ENCODE measurements at regions not wholly inside any gene's neighbourhood (a gene's known extent, or its start where the extent isn't known, plus 50 kb on each side); places are given as distances from the start of the nearest gene placed in this dataset.
A peak's percentile ranks its signal among the peaks of the same experiment; 100 is the strongest.

DNA sequence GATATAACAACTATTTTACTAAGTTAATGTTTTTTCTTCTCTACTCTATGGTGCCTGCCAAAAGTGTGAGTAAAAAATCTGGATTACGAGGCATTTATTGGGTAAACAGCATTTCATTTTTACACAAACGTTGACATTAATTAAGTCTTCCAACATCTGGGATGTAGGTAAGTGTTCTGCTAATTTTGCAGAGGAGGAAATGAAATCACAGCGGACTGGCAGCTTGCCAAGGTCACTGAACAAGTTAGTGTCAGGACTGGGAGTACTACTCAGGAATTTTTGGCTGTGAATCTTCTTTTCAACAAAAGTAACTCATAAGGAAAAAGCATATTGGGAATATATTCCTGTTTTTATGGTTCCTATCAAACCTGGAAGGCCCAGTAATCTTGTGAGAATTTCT lies 612.1 kb upstream of the FZD8 start:
- intact Hi-C loops (cut with DNase I; ENCODE audit: low total_unique reads) = no loop called here
- no peaks in the 10 kb centered on the region for H3K9me3 ChIP-seq
- H3K27ac ChIP-seq = no peak overlapping the region
- no peak overlapping the region for H3K4me3 ChIP-seq
- peak; percentile 41 to 49 for DNase-seq
- TF ChIP-seq EP300 (IDR thresholded peaks at IDR 0.05) (no peak), POLR2A (IDR thresholded peaks at IDR 0.05) (no peak), CTCF (IDR thresholded peaks at IDR 0.05) (no peak), POLR2AphosphoS5 (IDR thresholded peaks at IDR 0.05) (no peak)
- no peaks in the 10 kb centered on the region for H3K36me3 ChIP-seq
- no peaks in the 10 kb centered on the region for H3K27me3 ChIP-seq
- 37 to 52% (median 49%) methylated on average over 3 of the region's 3 CpGs for WGBS, 5 donors
- no peaks in the 10 kb centered on the region for H3K4me1 ChIP-seq

DNA sequence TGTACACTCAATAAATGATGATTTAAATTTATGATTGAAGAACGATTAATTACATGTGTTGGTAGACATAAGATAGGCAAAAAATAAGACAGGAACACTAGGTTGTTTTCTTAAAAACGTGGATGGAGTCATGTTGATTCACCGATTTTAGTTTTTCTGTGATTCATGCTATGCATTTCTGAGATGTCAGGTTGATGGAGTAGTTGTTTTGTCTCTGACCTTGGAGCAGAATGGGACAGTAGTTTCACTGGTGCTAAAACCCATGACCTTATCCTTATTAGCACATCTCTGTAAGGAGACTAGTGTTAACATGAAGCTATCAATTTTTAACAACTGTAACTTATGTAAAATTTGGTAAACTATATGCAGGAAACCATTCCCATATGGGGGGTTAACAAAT lies 611.6 kb upstream of the FZD8 start:
- H3K27ac ChIP-seq = no peak overlapping the region
- H3K36me3 ChIP-seq = no peaks in the 10 kb centered on the region
- intact Hi-C loops (cut with DNase I; ENCODE audit: low total_unique reads) = no loop called here
- DNase-seq = no peak
- no peak for TF ChIP-seq POLR2AphosphoS5 (IDR thresholded peaks at IDR 0.05)
- no peak for TF ChIP-seq CTCF (IDR thresholded peaks at IDR 0.05)
- no peak for TF ChIP-seq EP300 (IDR thresholded peaks at IDR 0.05)
- no peak for TF ChIP-seq POLR2A (IDR thresholded peaks at IDR 0.05)
- WGBS, 5 donors = 72 to 80% (median 77%) methylated on average over 3 of the region's 3 CpGs
- H3K4me3 ChIP-seq = no peak overlapping the region
- H3K9me3 ChIP-seq = no peaks in the 10 kb centered on the region
- H3K4me1 ChIP-seq = no peaks in the 10 kb centered on the region
- no peaks in the 10 kb centered on the region for H3K27me3 ChIP-seq

DNA sequence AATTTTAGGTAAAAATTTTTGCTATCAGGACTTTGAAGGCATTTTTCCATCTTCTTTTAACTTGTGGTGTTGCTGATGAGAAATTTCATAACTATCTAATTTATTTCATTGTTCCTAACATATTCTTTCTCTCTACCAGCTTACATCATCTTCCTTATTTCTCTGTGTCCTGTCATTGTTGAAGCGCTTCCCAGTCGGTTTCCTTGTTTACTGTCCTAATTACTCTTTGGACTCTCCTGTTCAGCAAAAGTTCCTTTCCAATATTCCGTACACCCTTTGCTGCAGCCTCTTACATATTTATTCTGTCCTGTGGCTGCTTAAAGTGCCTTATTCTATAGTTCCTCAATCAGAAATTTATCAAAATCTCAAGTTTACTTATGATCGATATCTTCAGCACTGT lies 609.0 kb upstream of the FZD8 start:
- TF ChIP-seq POLR2AphosphoS5 (IDR thresholded peaks at IDR 0.05) (no peak), EP300 (IDR thresholded peaks at IDR 0.05) (no peak), CTCF (IDR thresholded peaks at IDR 0.05) (no peak), POLR2A (IDR thresholded peaks at IDR 0.05) (no peak)
- no peak overlapping the region for H3K27ac ChIP-seq
- no peaks in the 10 kb centered on the region for H3K4me1 ChIP-seq
- no peaks in the 10 kb centered on the region for H3K36me3 ChIP-seq
- intact Hi-C loops (cut with DNase I; ENCODE audit: low total_unique reads) = no loop called here
- H3K4me3 ChIP-seq = no peak overlapping the region
- DNase-seq = no peak
- 42 to 64% (median 52%) methylated on average over 4 of the region's 4 CpGs for WGBS, 5 donors
- no peaks in the 10 kb centered on the region for H3K9me3 ChIP-seq
- H3K27me3 ChIP-seq = no peaks in the 10 kb centered on the region

DNA sequence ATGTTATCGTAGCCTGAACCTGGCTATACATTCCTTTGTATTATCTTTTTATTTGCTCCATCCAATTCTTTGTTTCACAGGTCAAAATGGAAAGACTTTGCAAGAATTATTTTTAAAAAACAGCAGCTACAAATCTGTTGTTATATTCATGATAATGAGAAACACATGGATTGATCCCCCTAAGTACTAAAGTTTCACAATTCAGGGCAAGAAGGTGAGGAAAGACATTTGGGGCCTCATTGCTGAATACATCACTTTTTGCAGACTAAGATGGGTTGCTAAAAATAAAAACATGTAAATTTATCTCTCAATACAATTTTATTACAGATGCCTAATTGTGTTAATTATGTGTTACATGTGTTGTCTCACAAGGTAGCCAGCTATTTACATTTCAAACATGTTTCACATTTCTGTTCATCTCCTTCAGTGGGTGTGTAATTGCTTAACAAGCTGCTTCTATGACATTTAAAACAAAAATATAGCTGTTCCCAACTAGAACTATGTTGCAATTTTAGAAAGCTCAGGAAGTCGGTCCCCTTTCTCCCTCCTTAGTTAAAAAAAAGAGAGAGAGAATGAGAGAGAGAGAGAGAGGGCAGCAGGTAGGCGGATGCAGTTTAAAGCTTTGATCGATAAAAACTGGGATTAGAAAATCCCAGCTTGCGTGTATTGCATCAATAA lies 606.3 kb upstream of the FZD8 start:
- DNase-seq = no peak
- H3K4me1 ChIP-seq = no peaks in the 10 kb centered on the region
- no peaks in the 10 kb centered on the region for H3K27me3 ChIP-seq
- no peaks in the 10 kb centered on the region for H3K9me3 ChIP-seq
- no peak for TF ChIP-seq EP300 (IDR thresholded peaks at IDR 0.05)
- no peak for TF ChIP-seq POLR2AphosphoS5 (IDR thresholded peaks at IDR 0.05)
- no peaks in the 10 kb centered on the region for H3K36me3 ChIP-seq
- intact Hi-C loops (cut with DNase I; ENCODE audit: low total_unique reads) = no loop called here
- 82 to 91% (median 88%) methylated on average over 5 of the region's 5 CpGs for WGBS, 5 donors
- no peak overlapping the region for H3K4me3 ChIP-seq
- H3K27ac ChIP-seq = no peak overlapping the region

DNA sequence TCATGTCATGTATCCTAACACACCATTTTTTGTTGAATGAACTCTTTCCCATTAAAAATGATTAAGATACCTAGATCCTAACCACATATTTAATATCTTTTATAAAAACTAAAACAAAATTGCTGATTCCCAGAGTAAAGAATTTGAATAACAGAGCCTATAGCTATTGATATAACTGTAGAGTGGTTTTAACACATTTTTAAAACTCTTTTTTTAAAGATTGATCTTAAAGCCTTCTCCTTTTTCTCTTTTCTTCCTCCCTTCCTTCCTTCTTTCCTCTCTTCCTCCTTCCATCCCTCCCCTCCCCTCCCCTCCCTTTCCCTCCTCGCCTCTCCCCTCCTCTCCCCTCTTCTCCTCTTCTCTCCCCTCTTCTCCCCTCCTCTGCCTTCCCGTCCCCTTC lies 605.4 kb upstream of the FZD8 start:
- intact Hi-C loops (cut with DNase I; ENCODE audit: low total_unique reads) = no loop called here
- H3K4me1 ChIP-seq = no peaks in the 10 kb centered on the region
- H3K36me3 ChIP-seq = no peaks in the 10 kb centered on the region
- 53 to 78% (median 64%) methylated on average over 2 of the region's 2 CpGs for WGBS, 5 donors
- DNase-seq = no peak
- H3K9me3 ChIP-seq = no peaks in the 10 kb centered on the region
- H3K4me3 ChIP-seq = no peak overlapping the region
- H3K27ac ChIP-seq = no peak overlapping the region
- TF ChIP-seq POLR2A (IDR thresholded peaks at IDR 0.05) (no peak), EP300 (IDR thresholded peaks at IDR 0.05) (no peak), POLR2AphosphoS5 (IDR thresholded peaks at IDR 0.05) (no peak), CTCF (IDR thresholded peaks at IDR 0.05) (no peak)
- no peaks in the 10 kb centered on the region for H3K27me3 ChIP-seq
